Peyer's patch (tissue), 4 donors: ENCODE measurements at regions not wholly inside any gene's neighbourhood (a gene's known extent, or its start where the extent isn't known, plus 50 kb on each side); places are given as distances from the start of the nearest gene placed in this dataset.

Experiments used
- POLR2A ChIP-seq, 2 donors: fragments of 450-650 bp; IDR thresholded peaks; one replicate each; pipeline ENCODE4 v1.5.1; 2017; ENCODE audit warnings: antibody characterized with exemption in 2 of 2, mild to moderate bottlenecking in 2 of 2, moderate library complexity in 2 of 2
- TF ChIP-seq, protein P1 (sequence below), 6 experiments: fragments of 450-650 bp in 4 of 6; fragments of 200-600 bp in 2 of 6; sonication (generic) in 1 of 6; IDR thresholded peaks; one replicate each; pipeline ENCODE4 v1.5.1; 2017 to 2019; ENCODE audit warnings: antibody characterized with exemption in 6 of 6, mild to moderate bottlenecking in 3 of 6, moderate library complexity in 1 of 6

DNA sequence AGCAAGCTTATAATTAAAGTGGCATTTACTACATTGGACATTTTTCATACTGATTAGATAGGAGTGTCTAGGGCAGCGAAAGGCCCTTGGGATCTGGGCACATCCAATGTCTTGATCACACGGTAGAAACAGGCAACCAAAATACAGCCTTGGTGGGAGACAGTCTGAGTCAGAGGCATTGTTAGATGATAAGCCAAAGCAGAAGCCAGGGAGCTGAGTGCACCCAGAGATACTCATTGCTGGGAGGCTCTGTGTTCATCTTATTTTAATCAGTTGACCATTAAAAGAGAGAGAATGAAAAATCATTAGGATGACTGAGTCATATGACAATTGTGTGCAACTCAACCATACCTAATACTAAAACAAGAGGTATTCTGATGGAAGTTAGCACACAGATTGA is 109.5 kb downstream of the LCA5 start:
- TF ChIP-seq, protein P1, sequence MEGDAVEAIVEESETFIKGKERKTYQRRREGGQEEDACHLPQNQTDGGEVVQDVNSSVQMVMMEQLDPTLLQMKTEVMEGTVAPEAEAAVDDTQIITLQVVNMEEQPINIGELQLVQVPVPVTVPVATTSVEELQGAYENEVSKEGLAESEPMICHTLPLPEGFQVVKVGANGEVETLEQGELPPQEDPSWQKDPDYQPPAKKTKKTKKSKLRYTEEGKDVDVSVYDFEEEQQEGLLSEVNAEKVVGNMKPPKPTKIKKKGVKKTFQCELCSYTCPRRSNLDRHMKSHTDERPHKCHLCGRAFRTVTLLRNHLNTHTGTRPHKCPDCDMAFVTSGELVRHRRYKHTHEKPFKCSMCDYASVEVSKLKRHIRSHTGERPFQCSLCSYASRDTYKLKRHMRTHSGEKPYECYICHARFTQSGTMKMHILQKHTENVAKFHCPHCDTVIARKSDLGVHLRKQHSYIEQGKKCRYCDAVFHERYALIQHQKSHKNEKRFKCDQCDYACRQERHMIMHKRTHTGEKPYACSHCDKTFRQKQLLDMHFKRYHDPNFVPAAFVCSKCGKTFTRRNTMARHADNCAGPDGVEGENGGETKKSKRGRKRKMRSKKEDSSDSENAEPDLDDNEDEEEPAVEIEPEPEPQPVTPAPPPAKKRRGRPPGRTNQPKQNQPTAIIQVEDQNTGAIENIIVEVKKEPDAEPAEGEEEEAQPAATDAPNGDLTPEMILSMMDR (IDR thresholded peaks at IDR 0.05) = no peak
- TF ChIP-seq POLR2A (IDR thresholded peaks at IDR 0.05) = no peak
